Uterus (tissue), 2 donors: ENCODE measurements at regions not wholly inside any gene's neighbourhood (a gene's known extent, or its start where the extent isn't known, plus 50 kb on each side); places are given as distances from the start of the nearest gene placed in this dataset.

ENCODE experiments used
- CTCF ChIP-seq, 4 experiments: fragments of 200-600 bp in 2 of 4; fragments of 450-650 bp in 2 of 4; sonication (generic) in 2 of 4; IDR thresholded peaks; one replicate each; pipeline ENCODE4 v1.5.1; 2016 to 2019; ENCODE audit warnings: antibody characterized with exemption in 4 of 4, mild to moderate bottlenecking in 2 of 4, moderate library complexity in 1 of 4
- POLR2A ChIP-seq, 2 donors: fragments of 450-650 bp; IDR thresholded peaks; one replicate each; pipeline ENCODE4 v1.6.1; 2016; ENCODE audit warnings: antibody characterized with exemption in 2 of 2, mild to moderate bottlenecking in 1 of 2, moderate library complexity in 1 of 2

- no peak for TF ChIP-seq POLR2A (IDR thresholded peaks at IDR 0.05)
- no peak for TF ChIP-seq CTCF (IDR thresholded peaks at IDR 0.05)
Measured at GRCh38 chr7:159215076-159215475, 70.4 kb upstream of the VIPR2 start.
